Transverse colon (tissue), 4 donors: ENCODE measurements at regions not wholly inside any gene's neighbourhood (a gene's known extent, or its start where the extent isn't known, plus 50 kb on each side); places are given as distances from the start of the nearest gene placed in this dataset.

Source experiments
- POLR2AphosphoS5 ChIP-seq, 3 donors: sonication (generic); formaldehyde crosslinking; IDR thresholded peaks; one replicate each; pipeline ENCODE4 v1.6.1; 2016; ENCODE audit warnings: antibody characterized with exemption in 3 of 3
- TF ChIP-seq, protein P1 (sequence below), 5 experiments: fragments of 200-600 bp in 3 of 5; fragments of 450-650 bp in 2 of 5; sonication (generic) in 3 of 5; IDR thresholded peaks; 1 replicate in 2 of 5; 2 replicates in 3 of 5; pipeline ENCODE4 v1.5.1; 2016 to 2017; ENCODE audit warnings: antibody characterized with exemption in 5 of 5, inconsistent platforms in 3 of 5, mild to moderate bottlenecking in 2 of 5, moderate library complexity in 1 of 5

DNA sequence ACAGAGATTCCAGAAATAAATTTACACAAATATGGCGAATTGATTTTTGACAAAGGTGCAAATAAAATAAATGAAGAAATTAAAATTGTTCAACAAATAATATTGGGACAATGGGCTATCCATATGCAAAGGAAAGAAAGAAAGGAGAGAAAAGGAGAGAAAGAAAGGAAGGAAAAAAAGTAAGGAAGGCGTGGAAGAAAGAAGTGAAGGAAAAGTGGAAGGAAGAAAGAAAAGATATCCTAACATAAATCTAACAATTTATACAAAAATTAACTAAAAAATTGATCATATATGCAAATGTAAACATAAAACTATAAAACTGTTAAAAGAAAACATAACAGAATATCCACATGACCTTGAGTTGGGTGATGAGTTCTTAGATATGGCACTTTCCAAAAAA, 78.7 kb upstream of the ZNF184 start:
- TF ChIP-seq, protein P1, sequence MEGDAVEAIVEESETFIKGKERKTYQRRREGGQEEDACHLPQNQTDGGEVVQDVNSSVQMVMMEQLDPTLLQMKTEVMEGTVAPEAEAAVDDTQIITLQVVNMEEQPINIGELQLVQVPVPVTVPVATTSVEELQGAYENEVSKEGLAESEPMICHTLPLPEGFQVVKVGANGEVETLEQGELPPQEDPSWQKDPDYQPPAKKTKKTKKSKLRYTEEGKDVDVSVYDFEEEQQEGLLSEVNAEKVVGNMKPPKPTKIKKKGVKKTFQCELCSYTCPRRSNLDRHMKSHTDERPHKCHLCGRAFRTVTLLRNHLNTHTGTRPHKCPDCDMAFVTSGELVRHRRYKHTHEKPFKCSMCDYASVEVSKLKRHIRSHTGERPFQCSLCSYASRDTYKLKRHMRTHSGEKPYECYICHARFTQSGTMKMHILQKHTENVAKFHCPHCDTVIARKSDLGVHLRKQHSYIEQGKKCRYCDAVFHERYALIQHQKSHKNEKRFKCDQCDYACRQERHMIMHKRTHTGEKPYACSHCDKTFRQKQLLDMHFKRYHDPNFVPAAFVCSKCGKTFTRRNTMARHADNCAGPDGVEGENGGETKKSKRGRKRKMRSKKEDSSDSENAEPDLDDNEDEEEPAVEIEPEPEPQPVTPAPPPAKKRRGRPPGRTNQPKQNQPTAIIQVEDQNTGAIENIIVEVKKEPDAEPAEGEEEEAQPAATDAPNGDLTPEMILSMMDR (IDR thresholded peaks at IDR 0.05), result no peak
- no peak for TF ChIP-seq POLR2AphosphoS5 (IDR thresholded peaks at IDR 0.05)
